ENCODE measurements at regions not wholly inside any gene's neighbourhood (a gene's known extent, or its start where the extent isn't known, plus 50 kb on each side); places are given as distances from the start of the nearest gene placed in this dataset.
"Not testable (repeated sequence)": the region's sequence is repeated elsewhere in the genome, so short reads cannot be mapped to it uniquely, and the experiment has no call there.

DNA sequence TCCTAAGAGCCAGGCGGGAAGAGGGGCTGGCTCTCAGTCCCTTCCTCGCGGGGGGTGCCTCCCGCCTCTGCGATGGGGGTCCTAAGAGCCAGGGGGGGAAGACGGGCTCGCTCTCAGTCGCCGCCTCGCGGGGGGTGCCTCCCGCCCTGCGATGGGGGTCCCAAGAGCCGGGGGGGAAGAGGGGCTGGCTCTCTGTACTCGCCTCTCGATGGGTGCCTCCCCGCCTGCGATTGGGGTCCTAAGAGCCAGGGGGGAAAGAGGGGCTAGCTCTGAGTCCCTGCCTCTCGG is 2326.1 kb upstream of the PCDH20 start:
- not testable (repeated sequence) for H3K9me3 ChIP-seq (ENCODE audit: control insufficient read depth, insufficient read depth, low read length); H3K36me3 ChIP-seq (ENCODE audit: control insufficient read depth, insufficient read depth, low read length); H3K4me1 ChIP-seq (ENCODE audit: control insufficient read depth, insufficient read depth, low read length); H3K4me3 ChIP-seq (ENCODE audit: low read depth, low read length); H3K27ac ChIP-seq (ENCODE audit: low read depth, low read length); H3K27me3 ChIP-seq (ENCODE audit: control insufficient read depth, insufficient read depth, low read length); H3K9ac ChIP-seq (ENCODE audit: low read depth, low read length)

DNA sequence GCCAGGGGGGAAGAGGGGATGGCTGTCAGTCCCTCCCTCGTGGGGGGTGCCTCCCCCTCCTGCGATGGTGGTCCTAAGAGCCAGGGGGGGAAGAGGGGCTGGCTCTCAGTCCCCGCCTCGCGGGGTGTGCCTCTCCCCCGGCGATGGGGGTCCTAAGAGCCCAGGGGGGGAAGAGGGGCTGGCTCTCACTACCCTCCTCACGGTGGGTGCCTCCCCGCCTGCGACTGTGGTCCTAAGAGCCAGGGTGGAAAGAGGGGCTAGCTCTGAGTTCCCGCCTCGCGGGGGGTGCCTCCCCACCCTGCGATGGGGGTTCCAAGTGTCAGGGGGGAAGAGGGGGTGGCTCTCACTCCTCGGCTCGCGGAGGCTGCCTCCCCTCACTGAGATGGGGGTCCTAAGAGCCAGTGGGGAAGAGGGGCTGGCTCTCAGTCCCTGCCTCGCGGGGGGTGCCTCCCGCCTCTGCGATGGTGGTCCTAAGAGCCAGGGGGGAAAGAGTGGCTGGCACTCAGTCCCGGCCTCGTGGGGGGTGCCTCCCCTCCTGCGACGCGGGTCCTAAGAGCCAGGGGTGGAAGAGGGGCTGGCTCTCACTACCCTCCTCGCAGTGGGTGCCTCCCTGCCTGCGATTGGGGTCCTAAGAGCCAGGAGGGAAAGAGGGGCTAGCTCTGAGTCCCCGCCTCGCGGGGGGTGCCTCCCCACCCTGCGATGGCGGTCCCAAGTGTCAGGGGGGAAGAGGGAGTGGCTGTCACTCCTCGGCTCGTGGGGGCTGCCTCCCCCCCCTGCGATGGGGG is 2325.6 kb upstream of the PCDH20 start:
- H3K27ac ChIP-seq (ENCODE audit: low read depth, low read length), result no peak overlapping the region
- no peaks in the 10 kb centered on the region for H3K36me3 ChIP-seq (ENCODE audit: control insufficient read depth, insufficient read depth, low read length)
- H3K27me3 ChIP-seq (ENCODE audit: control insufficient read depth, insufficient read depth, low read length), result no peaks in the 10 kb centered on the region
- no peaks in the 10 kb centered on the region for H3K9me3 ChIP-seq (ENCODE audit: control insufficient read depth, insufficient read depth, low read length)
- H3K9ac ChIP-seq (ENCODE audit: low read depth, low read length), result no peak overlapping the region
- H3K4me1 ChIP-seq (ENCODE audit: control insufficient read depth, insufficient read depth, low read length), result no peaks in the 10 kb centered on the region
- no peak overlapping the region for H3K4me3 ChIP-seq (ENCODE audit: low read depth, low read length)

GRCh38 chr13:63739112-63739735 is 2323.6 kb upstream of the PCDH20 start:
- not testable (repeated sequence) for H3K9ac ChIP-seq (ENCODE audit: low read depth, low read length); H3K4me3 ChIP-seq (ENCODE audit: low read depth, low read length); H3K4me1 ChIP-seq (ENCODE audit: control insufficient read depth, insufficient read depth, low read length); H3K27me3 ChIP-seq (ENCODE audit: control insufficient read depth, insufficient read depth, low read length); H3K9me3 ChIP-seq (ENCODE audit: control insufficient read depth, insufficient read depth, low read length); H3K27ac ChIP-seq (ENCODE audit: low read depth, low read length); H3K36me3 ChIP-seq (ENCODE audit: control insufficient read depth, insufficient read depth, low read length)

DNA sequence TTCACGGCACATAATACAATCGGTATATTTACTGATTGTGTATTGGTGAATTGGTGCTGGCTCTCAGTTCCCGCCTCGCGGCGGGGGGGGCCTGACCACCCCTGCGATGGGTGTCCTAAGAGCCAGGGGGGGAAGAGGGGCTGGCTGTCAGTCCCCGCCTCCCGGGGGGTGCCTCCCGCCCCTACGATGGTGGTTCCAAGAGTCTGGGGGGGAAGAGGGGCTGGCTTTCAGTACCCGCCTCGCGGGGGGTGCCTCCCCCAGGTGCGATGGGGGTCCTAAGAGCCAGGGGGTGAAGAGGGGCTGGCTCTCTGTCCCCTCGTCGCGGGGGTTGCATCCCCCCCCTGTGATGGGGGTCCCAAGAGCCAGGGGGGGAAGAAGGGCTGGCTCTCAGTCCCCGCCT is 2321.8 kb upstream of the PCDH20 start:
- Histone ChIP-seq H3K27me3 (ENCODE audit: control insufficient read depth, insufficient read depth, low read length) (no peaks in the 10 kb centered on the region), H3K27ac (ENCODE audit: low read depth, low read length) (no peak overlapping the region), H3K36me3 (ENCODE audit: control insufficient read depth, insufficient read depth, low read length) (no peaks in the 10 kb centered on the region), H3K9me3 (ENCODE audit: control insufficient read depth, insufficient read depth, low read length) (no peaks in the 10 kb centered on the region), H3K4me3 (ENCODE audit: low read depth, low read length) (no peak overlapping the region), H3K4me1 (ENCODE audit: control insufficient read depth, insufficient read depth, low read length) (no peaks in the 10 kb centered on the region), H3K9ac (ENCODE audit: low read depth, low read length) (no peak overlapping the region)

GRCh38 chr13:63731896-63732295 is 2316.2 kb upstream of the PCDH20 start:
- H3K4me3 ChIP-seq (ENCODE audit: low read depth, low read length), result no peak overlapping the region
- no peaks in the 10 kb centered on the region for H3K27me3 ChIP-seq (ENCODE audit: control insufficient read depth, insufficient read depth, low read length)
- H3K36me3 ChIP-seq (ENCODE audit: control insufficient read depth, insufficient read depth, low read length), result no peaks in the 10 kb centered on the region
- no peak overlapping the region for H3K27ac ChIP-seq (ENCODE audit: low read depth, low read length)
- H3K9ac ChIP-seq (ENCODE audit: low read depth, low read length), result no peak overlapping the region
- H3K9me3 ChIP-seq (ENCODE audit: control insufficient read depth, insufficient read depth, low read length), result no peaks in the 10 kb centered on the region
- H3K4me1 ChIP-seq (ENCODE audit: control insufficient read depth, insufficient read depth, low read length), result no peaks in the 10 kb centered on the region

GRCh38 chr13:63712159-63712558 is 2296.5 kb upstream of the PCDH20 start:
- H3K27ac ChIP-seq (ENCODE audit: low read depth, low read length); H3K9me3 ChIP-seq (ENCODE audit: control insufficient read depth, insufficient read depth, low read length); H3K9ac ChIP-seq (ENCODE audit: low read depth, low read length); H3K36me3 ChIP-seq (ENCODE audit: control insufficient read depth, insufficient read depth, low read length); H3K4me3 ChIP-seq (ENCODE audit: low read depth, low read length); H3K27me3 ChIP-seq (ENCODE audit: control insufficient read depth, insufficient read depth, low read length); H3K4me1 ChIP-seq (ENCODE audit: control insufficient read depth, insufficient read depth, low read length): not testable (repeated sequence)

DNA sequence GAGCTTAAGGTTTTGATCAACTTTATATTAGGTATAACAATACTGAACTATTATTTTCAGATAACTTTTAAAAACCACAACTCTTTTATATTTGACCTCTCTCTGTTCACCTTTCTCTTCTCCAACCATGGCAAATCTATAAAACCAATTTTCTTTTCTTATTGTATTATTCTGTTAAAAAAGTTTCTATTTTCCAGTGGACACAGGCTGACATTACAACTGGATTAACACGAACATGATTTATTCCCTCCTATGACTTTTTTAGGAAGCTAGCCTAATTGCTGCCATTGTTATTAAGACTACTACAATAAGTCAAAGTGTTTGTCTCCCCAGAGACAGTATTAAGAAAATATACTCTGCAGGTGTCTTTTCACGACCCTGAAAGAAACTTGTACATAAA is 2291.1 kb upstream of the PCDH20 start:
- H3K9ac ChIP-seq (ENCODE audit: low read depth, low read length), result no peak overlapping the region
- no peaks in the 10 kb centered on the region for H3K36me3 ChIP-seq (ENCODE audit: control insufficient read depth, insufficient read depth, low read length)
- no peaks in the 10 kb centered on the region for H3K9me3 ChIP-seq (ENCODE audit: control insufficient read depth, insufficient read depth, low read length)
- no peaks in the 10 kb centered on the region for H3K27me3 ChIP-seq (ENCODE audit: control insufficient read depth, insufficient read depth, low read length)
- no peak overlapping the region for H3K4me3 ChIP-seq (ENCODE audit: low read depth, low read length)
- H3K4me1 ChIP-seq (ENCODE audit: control insufficient read depth, insufficient read depth, low read length), result no peaks in the 10 kb centered on the region
- no peak overlapping the region for H3K27ac ChIP-seq (ENCODE audit: low read depth, low read length)

- H3K36me3 ChIP-seq (ENCODE audit: control insufficient read depth, insufficient read depth, low read length), result no peaks in the 10 kb centered on the region
- H3K4me1 ChIP-seq (ENCODE audit: control insufficient read depth, insufficient read depth, low read length), result no peaks in the 10 kb centered on the region
- H3K27ac ChIP-seq (ENCODE audit: low read depth, low read length), result no peak overlapping the region
- no peak overlapping the region for H3K4me3 ChIP-seq (ENCODE audit: low read depth, low read length)
- no peak overlapping the region for H3K9ac ChIP-seq (ENCODE audit: low read depth, low read length)
- no peaks in the 10 kb centered on the region for H3K9me3 ChIP-seq (ENCODE audit: control insufficient read depth, insufficient read depth, low read length)
- no peaks in the 10 kb centered on the region for H3K27me3 ChIP-seq (ENCODE audit: control insufficient read depth, insufficient read depth, low read length)
These were observed 2288.9 kb upstream of the PCDH20 start for GRCh38 chr13:63704521-63704920.

- Histone ChIP-seq H3K9me3 (ENCODE audit: control insufficient read depth, insufficient read depth, low read length) (no peaks in the 10 kb centered on the region), H3K27me3 (ENCODE audit: control insufficient read depth, insufficient read depth, low read length) (no peaks in the 10 kb centered on the region), H3K9ac (ENCODE audit: low read depth, low read length) (no peak overlapping the region), H3K27ac (ENCODE audit: low read depth, low read length) (no peak overlapping the region), H3K4me1 (ENCODE audit: control insufficient read depth, insufficient read depth, low read length) (no peaks in the 10 kb centered on the region), H3K36me3 (ENCODE audit: control insufficient read depth, insufficient read depth, low read length) (no peaks in the 10 kb centered on the region), H3K4me3 (ENCODE audit: low read depth, low read length) (no peak overlapping the region)
These were observed 2284.7 kb upstream of the PCDH20 start for GRCh38 chr13:63700350-63700749.

DNA sequence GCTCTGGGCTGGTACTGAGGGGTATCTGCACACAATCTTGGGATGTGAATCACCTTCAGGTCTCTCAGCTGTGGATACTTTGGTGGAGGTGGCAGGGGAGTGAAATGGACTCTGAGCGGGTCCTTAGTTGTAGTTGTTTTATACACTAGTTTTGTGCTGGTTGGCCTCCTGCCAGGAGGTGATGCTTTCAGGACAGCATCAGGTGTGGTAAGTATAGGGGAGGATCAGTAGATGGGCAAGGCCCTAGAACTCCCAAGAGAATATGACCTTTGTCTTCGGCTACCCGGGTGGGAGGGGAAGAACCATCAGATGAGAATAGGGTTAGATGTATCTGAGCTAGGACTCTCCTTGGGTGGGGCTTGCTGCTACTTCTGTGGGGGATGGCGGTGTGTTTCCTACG is 2284.3 kb upstream of the PCDH20 start:
- H3K36me3 ChIP-seq (ENCODE audit: control insufficient read depth, insufficient read depth, low read length), result no peaks in the 10 kb centered on the region
- H3K9me3 ChIP-seq (ENCODE audit: control insufficient read depth, insufficient read depth, low read length), result no peaks in the 10 kb centered on the region
- H3K27me3 ChIP-seq (ENCODE audit: control insufficient read depth, insufficient read depth, low read length), result no peaks in the 10 kb centered on the region
- no peak overlapping the region for H3K4me3 ChIP-seq (ENCODE audit: low read depth, low read length)
- no peak overlapping the region for H3K9ac ChIP-seq (ENCODE audit: low read depth, low read length)
- H3K4me1 ChIP-seq (ENCODE audit: control insufficient read depth, insufficient read depth, low read length), result no peaks in the 10 kb centered on the region
- H3K27ac ChIP-seq (ENCODE audit: low read depth, low read length), result no peak overlapping the region

DNA sequence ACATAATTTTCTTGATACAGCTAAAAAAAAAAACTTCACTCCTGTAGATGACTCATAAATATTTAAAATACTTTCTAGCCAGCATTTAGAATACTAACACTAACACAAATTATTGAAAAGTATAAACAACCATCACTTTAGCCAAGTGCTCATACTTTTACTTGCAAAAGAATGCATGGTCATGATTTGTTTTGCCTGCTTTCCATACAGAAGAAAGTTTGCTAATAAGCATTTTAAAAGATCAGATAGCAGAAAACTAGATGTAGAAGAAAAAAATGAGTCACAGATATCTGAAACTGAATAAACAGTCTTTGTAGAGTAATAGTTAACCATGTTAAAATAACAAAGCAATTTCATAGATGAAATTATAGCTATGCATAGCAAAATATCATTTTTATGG is 2280.4 kb upstream of the PCDH20 start:
- Histone ChIP-seq H3K9me3 (ENCODE audit: control insufficient read depth, insufficient read depth, low read length) (peaks cover 9% of the 10 kb centered on the region), H3K9ac (ENCODE audit: low read depth, low read length) (no peak overlapping the region), H3K4me3 (ENCODE audit: low read depth, low read length) (no peak overlapping the region), H3K4me1 (ENCODE audit: control insufficient read depth, insufficient read depth, low read length) (no peaks in the 10 kb centered on the region), H3K36me3 (ENCODE audit: control insufficient read depth, insufficient read depth, low read length) (no peaks in the 10 kb centered on the region), H3K27ac (ENCODE audit: low read depth, low read length) (no peak overlapping the region), H3K27me3 (ENCODE audit: control insufficient read depth, insufficient read depth, low read length) (no peaks in the 10 kb centered on the region)
